Transverse colon (tissue), 3 donors: ENCODE measurements at regions not wholly inside any gene's neighbourhood (a gene's known extent, or its start where the extent isn't known, plus 50 kb on each side); places are given as distances from the start of the nearest gene placed in this dataset.

Experiments
- CTCF ChIP-seq, 5 experiments: fragments of 200-600 bp in 3 of 5; fragments of 450-650 bp in 2 of 5; sonication (generic) in 3 of 5; IDR thresholded peaks; 1 replicate in 2 of 5; 2 replicates in 3 of 5; pipeline ENCODE4 v1.5.1; 2016 to 2017; ENCODE audit warnings: antibody characterized with exemption in 5 of 5, inconsistent platforms in 3 of 5, mild to moderate bottlenecking in 2 of 5, moderate library complexity in 1 of 5
- EP300 ChIP-seq: sonication (generic); formaldehyde crosslinking; IDR thresholded peaks from one replicate; pipeline ENCODE4 v1.6.1; 2017; ENCODE audit warnings: antibody characterized with exemption, low read depth
- POLR2A ChIP-seq: fragments of 450-650 bp; IDR thresholded peaks from one replicate; pipeline ENCODE4 v1.6.1; 2016; ENCODE audit warnings: antibody characterized with exemption, mild to moderate bottlenecking, moderate library complexity

GRCh38 chr7:149624006-149624405, 126.4 kb upstream of the ZNF746 start:
- no peak for TF ChIP-seq POLR2A
- no peak for TF ChIP-seq CTCF (IDR thresholded peaks at IDR 0.05)
- no peak for TF ChIP-seq EP300
